GM12874 (cell line): ENCODE measurements at regions not wholly inside any gene's neighbourhood (a gene's known extent, or its start where the extent isn't known, plus 50 kb on each side); places are given as distances from the start of the nearest gene placed in this dataset.

Experiments
- TF ChIP-seq, protein P1 (sequence below): IDR thresholded peaks from 2 replicates; pipeline ENCODE4 v1.5.1; 2011; ENCODE audit warnings: low read depth, mild to moderate bottlenecking, control low read depth, low read length, moderate library complexity; ENCODE audit not compliant: insufficient read depth

DNA sequence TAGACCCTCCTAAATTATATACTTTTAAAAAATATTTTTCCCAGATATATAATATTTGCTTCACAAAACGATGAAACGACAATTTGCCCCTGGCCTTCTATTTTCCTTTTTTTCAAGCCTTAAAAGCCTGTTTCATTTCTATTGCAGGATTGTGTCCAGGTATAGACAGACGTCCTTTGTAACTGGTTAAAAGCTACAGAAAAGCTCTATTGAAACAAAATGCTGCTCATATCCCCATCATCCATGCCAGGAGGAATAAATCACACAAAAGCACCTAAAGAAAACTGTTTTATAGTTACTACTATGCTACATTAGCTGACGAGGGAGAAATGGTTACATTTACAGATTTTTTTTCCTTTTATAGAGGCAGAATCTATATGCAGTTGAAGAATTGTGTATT, 765.1 kb downstream of the DIAPH3 start:
- TF ChIP-seq, protein P1, sequence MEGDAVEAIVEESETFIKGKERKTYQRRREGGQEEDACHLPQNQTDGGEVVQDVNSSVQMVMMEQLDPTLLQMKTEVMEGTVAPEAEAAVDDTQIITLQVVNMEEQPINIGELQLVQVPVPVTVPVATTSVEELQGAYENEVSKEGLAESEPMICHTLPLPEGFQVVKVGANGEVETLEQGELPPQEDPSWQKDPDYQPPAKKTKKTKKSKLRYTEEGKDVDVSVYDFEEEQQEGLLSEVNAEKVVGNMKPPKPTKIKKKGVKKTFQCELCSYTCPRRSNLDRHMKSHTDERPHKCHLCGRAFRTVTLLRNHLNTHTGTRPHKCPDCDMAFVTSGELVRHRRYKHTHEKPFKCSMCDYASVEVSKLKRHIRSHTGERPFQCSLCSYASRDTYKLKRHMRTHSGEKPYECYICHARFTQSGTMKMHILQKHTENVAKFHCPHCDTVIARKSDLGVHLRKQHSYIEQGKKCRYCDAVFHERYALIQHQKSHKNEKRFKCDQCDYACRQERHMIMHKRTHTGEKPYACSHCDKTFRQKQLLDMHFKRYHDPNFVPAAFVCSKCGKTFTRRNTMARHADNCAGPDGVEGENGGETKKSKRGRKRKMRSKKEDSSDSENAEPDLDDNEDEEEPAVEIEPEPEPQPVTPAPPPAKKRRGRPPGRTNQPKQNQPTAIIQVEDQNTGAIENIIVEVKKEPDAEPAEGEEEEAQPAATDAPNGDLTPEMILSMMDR, result no peak

DNA sequence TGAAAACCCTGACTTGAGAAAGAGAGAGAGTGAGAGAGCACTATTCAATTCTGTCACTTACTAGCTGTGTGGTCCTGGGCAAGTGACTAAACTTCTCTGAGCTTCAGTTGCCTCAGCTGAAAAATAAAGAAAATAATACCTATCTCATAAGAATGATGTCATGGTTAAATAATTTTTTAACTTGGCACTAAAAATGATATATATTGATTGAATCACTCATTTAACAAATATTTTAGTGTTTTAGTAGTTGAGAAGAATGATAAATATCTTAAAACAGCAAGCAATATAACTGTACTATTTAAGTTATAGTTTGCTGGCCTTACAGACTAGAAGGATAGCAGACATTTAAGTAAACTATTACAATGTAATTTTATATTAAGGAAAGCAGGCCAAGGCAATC, 764.2 kb downstream of the DIAPH3 start:
- TF ChIP-seq, protein P1, result no peak

DNA sequence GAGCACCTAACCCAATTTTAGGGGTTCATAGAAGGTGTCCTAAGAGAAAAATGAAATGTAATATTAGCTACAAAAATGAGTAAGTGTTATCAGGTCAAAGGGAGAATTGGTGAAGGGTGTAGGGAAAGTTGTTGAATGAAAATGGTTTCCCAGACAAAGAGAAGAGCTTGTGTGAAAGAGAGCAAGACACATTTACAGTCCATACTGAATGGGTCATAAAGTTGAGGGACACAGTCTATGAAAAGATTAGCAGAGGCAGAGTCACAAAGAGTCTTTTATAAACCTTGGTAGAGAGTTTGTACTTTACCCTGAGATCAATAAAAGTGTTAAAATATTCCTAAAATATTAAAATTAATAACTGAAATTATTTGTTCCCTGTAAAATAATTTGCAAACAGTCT, 759.4 kb downstream of the DIAPH3 start:
- TF ChIP-seq, protein P1, result no peak

DNA sequence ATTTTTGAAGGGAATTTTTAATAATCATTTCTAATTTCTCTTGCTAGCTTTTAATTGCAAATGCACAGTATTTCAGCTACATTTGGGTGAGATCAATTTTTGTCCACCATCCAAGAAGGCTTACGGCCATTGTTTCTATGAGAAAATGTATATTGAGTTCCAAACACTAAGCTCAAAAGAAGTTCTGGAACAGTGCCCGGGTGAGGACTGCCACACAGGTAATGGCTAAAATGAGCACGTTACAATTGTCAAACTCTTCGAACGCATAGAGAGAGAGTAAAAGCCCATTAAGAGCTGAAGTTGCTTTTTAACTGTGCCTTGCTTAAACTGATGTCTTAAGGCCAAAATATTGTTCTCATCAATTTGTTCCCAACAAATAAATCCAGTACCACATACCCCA, 755.0 kb downstream of the DIAPH3 start:
- TF ChIP-seq, protein P1, result no peak

DNA sequence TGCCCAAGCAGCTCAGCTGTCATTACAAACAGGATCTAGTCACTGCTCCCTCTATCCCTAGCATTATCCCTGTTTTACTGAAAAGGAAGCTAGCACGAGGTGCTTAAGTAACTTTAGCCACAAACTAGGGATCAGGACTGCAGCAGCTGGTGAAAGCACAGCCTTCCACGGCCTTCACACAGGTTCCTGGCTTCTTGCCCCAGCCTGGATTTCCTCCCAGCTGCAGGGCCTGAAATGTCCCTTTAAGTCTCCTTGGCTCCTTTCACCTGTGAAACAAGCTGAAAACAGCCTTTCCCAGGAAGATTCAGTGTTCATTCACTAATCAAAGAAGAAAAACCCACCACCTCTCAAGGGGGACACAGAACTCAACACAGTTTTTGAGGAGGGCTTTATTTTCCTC, 754.5 kb downstream of the DIAPH3 start:
- TF ChIP-seq, protein P1, result no peak

DNA sequence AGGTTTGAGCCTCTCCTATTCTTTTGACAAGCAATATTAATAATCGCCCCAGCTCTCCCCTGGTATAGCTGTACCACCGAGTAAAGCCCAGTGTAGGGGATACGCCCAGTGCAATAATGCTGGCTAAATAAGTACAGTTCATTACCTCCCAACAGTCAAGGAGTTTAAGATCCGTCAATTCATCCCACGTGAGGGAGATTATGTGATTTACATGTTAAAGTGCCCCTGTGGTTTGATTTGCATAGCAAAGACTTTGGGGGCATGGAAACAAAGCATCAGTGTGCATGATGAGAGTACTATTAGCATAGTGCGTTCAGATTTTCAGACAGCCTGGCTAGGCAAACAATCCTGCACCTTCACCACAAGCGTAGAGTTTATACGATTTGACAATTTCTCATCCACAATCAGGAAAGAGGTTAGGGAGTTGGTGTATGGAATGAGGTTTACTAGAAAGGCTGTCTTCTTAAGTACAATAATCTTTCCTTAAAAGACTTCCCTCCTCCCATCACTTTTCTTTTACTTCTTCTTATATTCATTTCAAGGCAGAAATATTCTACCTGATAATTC, 754.0 kb downstream of the DIAPH3 start:
- TF ChIP-seq, protein P1, result no peak

DNA sequence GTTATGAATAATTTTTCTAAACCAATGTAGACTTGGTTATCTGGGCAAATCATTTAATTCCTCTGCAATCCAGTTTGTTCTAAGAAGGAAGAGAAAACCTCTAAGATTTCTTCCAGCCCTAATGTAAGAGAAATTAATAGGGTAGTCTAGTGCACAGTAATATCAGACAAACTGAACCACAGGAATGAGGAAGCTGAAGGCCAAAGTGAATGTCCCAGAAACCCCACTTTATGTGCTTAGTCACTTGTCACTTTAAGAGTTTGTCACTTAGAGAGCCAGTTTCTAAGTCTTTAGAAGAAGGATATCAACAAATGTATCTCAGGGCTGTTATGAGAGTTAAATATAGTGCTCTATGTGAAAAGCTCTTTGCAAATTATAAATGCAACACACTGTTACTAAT, 750.6 kb downstream of the DIAPH3 start:
- TF ChIP-seq, protein P1, result no peak

DNA sequence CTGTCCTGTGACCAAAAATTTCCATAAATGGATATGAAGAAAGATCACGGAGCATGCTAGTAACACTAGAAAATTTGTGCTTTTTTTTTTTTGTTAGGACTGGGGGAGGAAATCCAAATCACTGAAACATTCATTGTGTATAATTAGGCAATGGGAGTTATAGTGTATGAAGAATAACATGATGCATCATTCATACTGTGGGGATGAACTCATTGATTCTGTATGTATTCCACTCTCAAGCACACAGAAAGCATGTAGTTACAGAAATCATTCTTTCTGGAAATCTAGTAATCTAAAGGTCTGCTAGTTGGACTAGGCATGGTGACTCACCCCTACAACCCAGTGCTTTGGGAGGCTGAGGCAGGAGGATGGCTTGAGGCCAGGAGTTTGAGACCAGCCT, 749.7 kb downstream of the DIAPH3 start:
- TF ChIP-seq, protein P1, result no peak
